Esophagus (tissue), 2 donors: ENCODE measurements at regions not wholly inside any gene's neighbourhood (a gene's known extent, or its start where the extent isn't known, plus 50 kb on each side); places are given as distances from the start of the nearest gene placed in this dataset.
"Not testable (repeated sequence)": the region's sequence is repeated elsewhere in the genome, so short reads cannot be mapped to it uniquely, and the experiment has no call there.

ENCODE experiments used
- H3K27ac ChIP-seq, 2 donors: one replicate each; pipeline ENCODE4 v1.5.1; 2013; ENCODE audit warnings: low read depth in 2 of 2, mild to moderate bottlenecking in 2 of 2, inconsistent platforms in 1 of 2, low read length in 1 of 2, moderate library complexity in 1 of 2
- H3K27me3 ChIP-seq, 2 donors: one replicate each; pipeline ENCODE4 v1.6.1; 2013; ENCODE audit warnings: low read length in 2 of 2, control low read depth in 1 of 2, mild to moderate bottlenecking in 1 of 2; ENCODE audit not compliant: insufficient read depth in 2 of 2, control insufficient read depth in 1 of 2
- H3K36me3 ChIP-seq, 2 donors: one replicate each; pipeline ENCODE4 v1.6.1; 2013; ENCODE audit warnings: low read length in 1 of 2; ENCODE audit not compliant: control insufficient read depth in 2 of 2, insufficient read depth in 2 of 2
- H3K4me1 ChIP-seq, 2 donors: one replicate each; pipeline ENCODE4 v1.6.1; 2013; ENCODE audit warnings: low read length in 1 of 2; ENCODE audit not compliant: control insufficient read depth in 2 of 2, insufficient read depth in 2 of 2
- H3K4me3 ChIP-seq, 2 donors: one replicate each; pipeline ENCODE4 v1.5.1; 2013; ENCODE audit warnings: low read length in 2 of 2, mild to moderate bottlenecking in 2 of 2, low read depth in 1 of 2, moderate library complexity in 1 of 2
- H3K9me3 ChIP-seq, 2 donors: one replicate each; pipeline ENCODE4 v1.6.1; 2013; ENCODE audit warnings: mild to moderate bottlenecking in 2 of 2, low read depth in 1 of 2, low read length in 1 of 2, moderate library complexity in 1 of 2; ENCODE audit not compliant: control insufficient read depth in 2 of 2, insufficient read depth in 1 of 2
- WGBS, 2 donors: extraction: QIAGEN DNeasy Blood & Tissue Kit; methylation state at CpG; one replicate each; pipeline ENCODE4 v1.1.7; 2013; 5-methylcytosine and 5-hydroxymethylcytosine counted together
- donor health status: healthy with polysubstance abuse.
- donor health status: Bipolar disorder and iron deficiency.

- H3K27me3 ChIP-seq, result no peaks in the 10 kb centered on the region
- H3K36me3 ChIP-seq, result no peaks in the 10 kb centered on the region
- H3K27ac ChIP-seq, result no peak overlapping the region
- no peaks in the 10 kb centered on the region for H3K9me3 ChIP-seq
- H3K4me3 ChIP-seq, result no peak overlapping the region
- H3K4me1 ChIP-seq, result no peaks in the 10 kb centered on the region
- 39 to 57% methylated on average over 4 of the region's 4 CpGs for WGBS, 2 donors
Observed at GRCh38 chr7:156327916-156328315, 312.7 kb upstream of the RNF32 start.

- WGBS, 2 donors, result 50 to 62% methylated on average over 2 of the region's 2 CpGs
- Histone ChIP-seq H3K27ac (no peak overlapping the region), H3K27me3 (no peaks in the 10 kb centered on the region)
Observed at GRCh38 chr7:156327474-156327873, 313.1 kb upstream of the RNF32 start.

GRCh38 chr7:156324201-156324600 is 316.4 kb upstream of the RNF32 start:
- no peaks in the 10 kb centered on the region for H3K36me3 ChIP-seq
- H3K4me3 ChIP-seq, result no peak overlapping the region
- H3K9me3 ChIP-seq, result peaks cover 2% of the 10 kb centered on the region in 2 donors
- no peaks in the 10 kb centered on the region for H3K4me1 ChIP-seq
- 67 to 82% methylated on average over 1 of the region's 1 CpG for WGBS, 2 donors
- H3K27me3 ChIP-seq, result no peaks in the 10 kb centered on the region
- H3K27ac ChIP-seq, result no peak overlapping the region

More at GRCh38 chr7:156327474-156327873, 313.1 kb upstream of the RNF32 start:
- Histone ChIP-seq H3K9me3 (no peaks in the 10 kb centered on the region), H3K36me3 (no peaks in the 10 kb centered on the region), H3K4me3 (no peak overlapping the region), H3K4me1 (no peaks in the 10 kb centered on the region)

GRCh38 chr7:156321430-156321829 is 319.1 kb upstream of the RNF32 start:
- not testable (repeated sequence) for H3K27ac ChIP-seq, H3K27me3 ChIP-seq, H3K4me1 ChIP-seq, H3K36me3 ChIP-seq, H3K9me3 ChIP-seq, H3K4me3 ChIP-seq
- 69 to 76% methylated on average over 1 of the region's 1 CpG for WGBS, 2 donors

- Histone ChIP-seq H3K4me3 (no peak overlapping the region), H3K27me3 (no peaks in the 10 kb centered on the region), H3K4me1 (no peaks in the 10 kb centered on the region), H3K27ac (no peak overlapping the region), H3K36me3 (no peaks in the 10 kb centered on the region), H3K9me3 (peaks cover 4 to 5% of the 10 kb centered on the region in 2 donors)
- WGBS, 2 donors, result 84 to 85% methylated on average over 11 of the region's 11 CpGs
Observed at GRCh38 chr7:156318926-156319325, 321.6 kb upstream of the RNF32 start.

GRCh38 chr7:156318426-156318825 is 322.1 kb upstream of the RNF32 start:
- H3K4me3 ChIP-seq, result no peak overlapping the region
- WGBS, 2 donors, result 92% methylated on average over 18 of the region's 18 CpGs
- no peaks in the 10 kb centered on the region for H3K36me3 ChIP-seq
- H3K9me3 ChIP-seq, result peaks cover 4 to 5% of the 10 kb centered on the region in 2 donors
- no peaks in the 10 kb centered on the region for H3K4me1 ChIP-seq
- no peaks in the 10 kb centered on the region for H3K27me3 ChIP-seq
- no peak overlapping the region for H3K27ac ChIP-seq

- Histone ChIP-seq H3K36me3 (no peaks in the 10 kb centered on the region), H3K9me3 (no peaks in the 10 kb centered on the region), H3K27me3 (no peaks in the 10 kb centered on the region), H3K4me1 (no peaks in the 10 kb centered on the region), H3K4me3 (no peak overlapping the region), H3K27ac (no peak overlapping the region)
- WGBS, 2 donors, result 62 to 65% methylated on average over 15 of the region's 15 CpGs
Observed at GRCh38 chr7:156309016-156309620, 331.5 kb upstream of the RNF32 start.

GRCh38 chr7:156307193-156307592 is 333.4 kb upstream of the RNF32 start:
- 71 to 74% methylated on average over 9 of the region's 9 CpGs for WGBS, 2 donors
- Histone ChIP-seq H3K36me3 (no peaks in the 10 kb centered on the region), H3K4me3 (no peak overlapping the region), H3K27me3 (no peaks in the 10 kb centered on the region), H3K27ac (no peak overlapping the region), H3K4me1 (no peaks in the 10 kb centered on the region), H3K9me3 (no peaks in the 10 kb centered on the region)

- Histone ChIP-seq H3K4me3 (no peak overlapping the region), H3K27me3 (no peaks in the 10 kb centered on the region), H3K4me1 (no peaks in the 10 kb centered on the region), H3K36me3 (no peaks in the 10 kb centered on the region), H3K9me3 (no peaks in the 10 kb centered on the region), H3K27ac (no peak overlapping the region)
- 56 to 71% methylated on average over 10 of the region's 10 CpGs for WGBS, 2 donors
Observed at GRCh38 chr7:156305351-156305750, 335.2 kb upstream of the RNF32 start.

- no peak overlapping the region for H3K27ac ChIP-seq
- WGBS, 2 donors, result 70 to 93% methylated on average over 2 of the region's 2 CpGs
- H3K9me3 ChIP-seq, result no peaks in the 10 kb centered on the region
- no peaks in the 10 kb centered on the region for H3K36me3 ChIP-seq
- H3K4me1 ChIP-seq, result no peaks in the 10 kb centered on the region
- H3K27me3 ChIP-seq, result no peaks in the 10 kb centered on the region
- no peak overlapping the region for H3K4me3 ChIP-seq
Observed at GRCh38 chr7:156282816-156283215, 357.8 kb upstream of the RNF32 start.
